Stimulated activated CD8-positive, alpha-beta memory T cell treated with anti-CD3 and anti-CD28 coated beads, Interleukin-15, amount 100 ng/mL, for 48 hours (primary cell): ENCODE measurements at regions not wholly inside any gene's neighbourhood (a gene's known extent, or its start where the extent isn't known, plus 50 kb on each side); places are given as distances from the start of the nearest gene placed in this dataset.

ENCODE experiments used
- DNase-seq, 2 donors: peaks; one replicate each; pipeline ENCODE4 v3.0.0-alpha.2; 2020; ENCODE audit warnings: low read depth in 2 of 2

GRCh38 chr22:48340727-48341709 is 1486.7 kb downstream of the BRD1 start:
- no peak for DNase-seq

GRCh38 chr22:48340191-48340590 is 1487.5 kb downstream of the BRD1 start:
- DNase-seq: no peak

GRCh38 chr22:48338793-48339705 is 1488.6 kb downstream of the BRD1 start:
- no peak for DNase-seq

GRCh38 chr22:48337957-48338792 is 1489.5 kb downstream of the BRD1 start:
- DNase-seq: no peak

- no peak for DNase-seq
These were observed 1491.2 kb downstream of the BRD1 start for GRCh38 chr22:48336339-48337060.

- no peak for DNase-seq
These were observed 1492.1 kb downstream of the BRD1 start for GRCh38 chr22:48335442-48336139.

- DNase-seq: no peak
These were observed 1492.7 kb downstream of the BRD1 start for GRCh38 chr22:48334971-48335370.

- no peak for DNase-seq
These were observed 1493.6 kb downstream of the BRD1 start for GRCh38 chr22:48333816-48334735.

GRCh38 chr22:48333323-48333763 is 1494.3 kb downstream of the BRD1 start:
- no peak for DNase-seq

GRCh38 chr22:48332438-48333322 is 1495.0 kb downstream of the BRD1 start:
- no peak for DNase-seq

GRCh38 chr22:48331691-48332220 is 1495.9 kb downstream of the BRD1 start:
- DNase-seq: no peak

- no peak for DNase-seq
These were observed 1496.4 kb downstream of the BRD1 start for GRCh38 chr22:48331266-48331665.

- DNase-seq: no peak
These were observed 1500.0 kb downstream of the BRD1 start for GRCh38 chr22:48327721-48328120.

GRCh38 chr22:48323746-48324145 is 1503.9 kb downstream of the BRD1 start:
- no peak for DNase-seq

- no peak for DNase-seq
These were observed 1504.8 kb downstream of the BRD1 start for GRCh38 chr22:48322907-48323306.

GRCh38 chr22:48321986-48322545 is 1505.6 kb downstream of the BRD1 start:
- no peak for DNase-seq

GRCh38 chr22:48320683-48321451 is 1506.8 kb downstream of the BRD1 start:
- no peak for DNase-seq
